ENCODE measurements at regions not wholly inside any gene's neighbourhood (a gene's known extent, or its start where the extent isn't known, plus 50 kb on each side); places are given as distances from the start of the nearest gene placed in this dataset.
A peak's percentile ranks its signal among the peaks of the same experiment; 100 is the strongest.

DNA sequence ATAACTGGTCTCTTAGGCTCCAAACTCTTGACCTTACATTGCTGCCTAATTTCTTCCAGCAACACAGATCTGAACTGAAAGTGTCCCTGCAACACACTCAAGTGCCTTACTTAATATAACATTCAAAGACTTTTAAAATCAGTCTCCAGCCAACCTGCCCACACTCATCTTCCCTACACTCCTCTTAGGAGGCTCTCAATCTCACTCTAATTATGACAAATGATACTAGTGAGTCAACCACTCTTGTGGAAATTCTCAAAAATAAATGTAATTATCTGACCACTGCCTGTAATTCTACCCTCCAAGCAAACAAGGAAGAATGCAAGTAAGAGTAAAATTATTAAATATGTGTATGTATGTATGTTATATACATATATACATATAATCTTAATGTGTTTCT is 348.1 kb upstream of the MIR17HG start:
- intact Hi-C loops (cut with DNase I): no loop called here
- no peak for TF ChIP-seq POLR2A (IDR thresholded peaks at IDR 0.05)
- TF ChIP-seq, protein P1, sequence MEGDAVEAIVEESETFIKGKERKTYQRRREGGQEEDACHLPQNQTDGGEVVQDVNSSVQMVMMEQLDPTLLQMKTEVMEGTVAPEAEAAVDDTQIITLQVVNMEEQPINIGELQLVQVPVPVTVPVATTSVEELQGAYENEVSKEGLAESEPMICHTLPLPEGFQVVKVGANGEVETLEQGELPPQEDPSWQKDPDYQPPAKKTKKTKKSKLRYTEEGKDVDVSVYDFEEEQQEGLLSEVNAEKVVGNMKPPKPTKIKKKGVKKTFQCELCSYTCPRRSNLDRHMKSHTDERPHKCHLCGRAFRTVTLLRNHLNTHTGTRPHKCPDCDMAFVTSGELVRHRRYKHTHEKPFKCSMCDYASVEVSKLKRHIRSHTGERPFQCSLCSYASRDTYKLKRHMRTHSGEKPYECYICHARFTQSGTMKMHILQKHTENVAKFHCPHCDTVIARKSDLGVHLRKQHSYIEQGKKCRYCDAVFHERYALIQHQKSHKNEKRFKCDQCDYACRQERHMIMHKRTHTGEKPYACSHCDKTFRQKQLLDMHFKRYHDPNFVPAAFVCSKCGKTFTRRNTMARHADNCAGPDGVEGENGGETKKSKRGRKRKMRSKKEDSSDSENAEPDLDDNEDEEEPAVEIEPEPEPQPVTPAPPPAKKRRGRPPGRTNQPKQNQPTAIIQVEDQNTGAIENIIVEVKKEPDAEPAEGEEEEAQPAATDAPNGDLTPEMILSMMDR (IDR thresholded peaks at IDR 0.05): no peak
- Histone ChIP-seq H3K4me1 (no peaks in the 10 kb centered on the region), H3K36me3 (no peaks in the 10 kb centered on the region), H3K4me3 (no peak overlapping the region), H3K9me3 (no peaks in the 10 kb centered on the region), H3K27ac (no peak overlapping the region), H3K27me3 (no peaks in the 10 kb centered on the region)
- ATAC-seq: no peak
- DNase-seq: no peak

DNA sequence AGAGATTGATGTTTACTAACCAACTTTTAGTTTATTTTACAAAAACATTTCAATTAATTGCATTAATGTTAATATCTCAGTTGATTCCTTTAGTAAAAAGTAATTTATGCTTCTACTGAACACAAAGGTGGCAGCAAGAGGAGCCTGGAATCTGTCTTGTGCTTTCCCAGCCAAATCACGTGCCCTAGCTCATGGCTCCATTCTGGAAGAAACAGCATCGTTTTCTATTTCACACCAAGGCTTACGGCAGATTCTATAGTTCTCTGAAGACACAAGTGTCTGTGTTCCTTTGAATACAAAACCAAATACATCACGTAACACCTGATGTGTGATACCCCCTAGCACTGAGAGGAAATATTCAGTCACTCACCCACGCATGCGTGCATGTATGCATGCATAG is 346.1 kb upstream of the MIR17HG start:
- intact Hi-C loops (cut with DNase I): no loop called here

DNA sequence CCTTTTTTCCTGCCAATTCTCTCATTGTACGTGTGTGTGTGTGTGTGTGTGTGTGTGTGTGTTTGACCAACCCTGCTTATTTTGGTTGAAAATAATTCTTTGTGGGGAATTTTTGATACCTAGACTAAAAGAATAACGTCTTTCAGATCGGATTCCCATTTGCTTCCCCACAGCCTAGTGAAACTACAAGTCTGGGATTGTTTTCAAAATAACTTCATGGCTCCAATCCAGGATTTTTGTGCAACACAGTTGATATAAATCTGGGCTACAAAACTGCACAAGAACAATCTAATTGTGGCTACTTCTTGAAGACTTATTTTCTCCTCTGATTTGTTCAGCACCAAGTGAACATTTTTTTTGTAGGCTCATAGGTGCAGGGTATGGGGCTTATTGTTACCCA is 332.8 kb upstream of the MIR17HG start:
- Histone ChIP-seq H3K27me3 (no peaks in the 10 kb centered on the region), H3K27ac (no peak overlapping the region), H3K4me1 (no peaks in the 10 kb centered on the region), H3K4me3 (no peak overlapping the region), H3K9me3 (no peaks in the 10 kb centered on the region), H3K36me3 (no peaks in the 10 kb centered on the region)
- no peak for TF ChIP-seq POLR2A (IDR thresholded peaks at IDR 0.05)
- TF ChIP-seq, protein P1 (IDR thresholded peaks at IDR 0.05): no peak
- ATAC-seq: no peak
- 37% methylated on average over 3 of the region's 3 CpGs for WGBS (ENCODE audit: insufficient coverage, low coverage, low lambda C conversion rate, missing lambda C conversion rate)
- no peak for DNase-seq
- intact Hi-C loops (cut with DNase I): no loop called here

More for the DNA sequence above, 346.1 kb upstream of the MIR17HG start:
- Histone ChIP-seq H3K9me3 (no peaks in the 10 kb centered on the region), H3K36me3 (no peaks in the 10 kb centered on the region), H3K27ac (no peak overlapping the region), H3K27me3 (no peaks in the 10 kb centered on the region), H3K4me3 (no peak overlapping the region), H3K4me1 (no peaks in the 10 kb centered on the region)
- ATAC-seq: no peak
- DNase-seq: no peak
- WGBS (ENCODE audit: insufficient coverage, low coverage, low lambda C conversion rate, missing lambda C conversion rate): 53% methylated on average over 6 of the region's 6 CpGs
- TF ChIP-seq, protein P1 (IDR thresholded peaks at IDR 0.05): no peak
- TF ChIP-seq POLR2A (IDR thresholded peaks at IDR 0.05): no peak

DNA sequence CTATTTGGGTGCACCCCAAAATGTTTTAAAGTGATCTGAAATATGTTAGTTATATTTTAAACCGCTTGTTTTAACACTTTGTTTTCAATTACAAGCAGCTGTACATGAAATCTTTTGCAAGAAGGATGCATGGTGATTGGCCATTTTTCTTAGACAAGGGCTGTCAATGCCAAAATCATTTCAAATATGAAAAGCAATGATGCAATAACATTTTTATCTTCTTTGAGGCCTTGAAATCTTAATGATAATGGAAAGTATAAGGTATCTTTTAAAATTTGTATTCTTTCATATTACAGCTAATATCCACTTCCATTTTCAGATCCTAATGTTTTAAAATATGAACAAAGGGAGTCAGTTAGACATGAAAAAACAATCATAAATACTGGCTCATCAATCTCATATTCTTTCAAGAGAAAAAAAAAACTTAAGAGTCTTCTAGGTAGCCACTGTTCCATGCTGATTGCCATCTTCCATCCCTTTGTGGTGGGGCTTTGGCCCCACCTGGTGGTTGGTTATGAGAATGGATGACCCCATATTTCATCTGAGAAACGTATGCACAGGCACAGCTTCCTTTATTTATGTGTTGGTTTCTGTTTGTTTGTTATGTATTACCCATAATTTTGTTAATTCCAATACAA is 330.3 kb upstream of the MIR17HG start:
- ATAC-seq (peak; percentile 62 to 87 (median 74)), DNase-seq (peak in 1 of 3 donors; percentile 19)
- Histone ChIP-seq H3K4me1 (no peaks in the 10 kb centered on the region), H3K36me3 (no peaks in the 10 kb centered on the region), H3K4me3 (no peak overlapping the region), H3K27ac (no peak overlapping the region), H3K27me3 (no peaks in the 10 kb centered on the region), H3K9me3 (no peaks in the 10 kb centered on the region)
- 23% methylated on average over 2 of the region's 2 CpGs for WGBS (ENCODE audit: insufficient coverage, low coverage, low lambda C conversion rate, missing lambda C conversion rate)
- TF ChIP-seq, protein P1 (IDR thresholded peaks at IDR 0.05): peak; percentile 46 to 72 (median 63)
- TF ChIP-seq POLR2A (IDR thresholded peaks at IDR 0.05): no peak
- intact Hi-C loops (cut with DNase I): no loop called here

DNA sequence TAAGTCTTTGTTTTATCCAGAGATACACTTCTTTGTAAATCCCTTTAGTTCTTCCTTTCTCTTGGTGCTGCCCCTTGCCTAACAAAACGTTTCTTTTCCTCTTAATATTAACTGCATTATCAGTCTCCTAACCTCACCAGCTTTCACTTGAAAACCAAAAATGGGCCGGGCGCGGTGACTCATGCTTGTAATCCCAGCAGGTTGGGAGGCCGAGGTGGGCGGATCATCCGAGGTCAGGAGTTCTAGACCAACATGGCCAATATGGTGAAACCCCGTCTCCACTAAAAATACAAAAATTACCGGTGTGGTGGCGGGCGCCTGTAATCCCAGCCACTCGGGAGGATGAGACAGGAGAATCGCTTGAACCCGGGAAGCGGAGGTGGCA is 329.8 kb upstream of the MIR17HG start:
- ATAC-seq: no peak

More for the DNA sequence above, 329.8 kb upstream of the MIR17HG start:
- 37% methylated on average over 15 of the region's 15 CpGs for WGBS (ENCODE audit: insufficient coverage, low coverage, low lambda C conversion rate, missing lambda C conversion rate)
- H3K36me3 ChIP-seq: no peaks in the 10 kb centered on the region
- H3K4me1 ChIP-seq: no peaks in the 10 kb centered on the region
- TF ChIP-seq, protein P1 (IDR thresholded peaks at IDR 0.05): no peak
- no peak for TF ChIP-seq POLR2A (IDR thresholded peaks at IDR 0.05)
- no peaks in the 10 kb centered on the region for H3K9me3 ChIP-seq
- no peak overlapping the region for H3K27ac ChIP-seq
- no peaks in the 10 kb centered on the region for H3K27me3 ChIP-seq
- no peak overlapping the region for H3K4me3 ChIP-seq
- intact Hi-C loops (cut with DNase I): no loop called here
- peak in 1 of 3 donors; percentile 48 for DNase-seq
